ENCODE measurements at regions not wholly inside any gene's neighbourhood (a gene's known extent, or its start where the extent isn't known, plus 50 kb on each side); places are given as distances from the start of the nearest gene placed in this dataset.

GRCh38 chr22:48357196-48357595 is 1470.5 kb downstream of the BRD1 start:
- H3K9me3 ChIP-seq, result no peaks in the 10 kb centered on the region
- intact Hi-C loops (cut with DNase I), result no loop called here
- H3K36me3 ChIP-seq, result no peaks in the 10 kb centered on the region
- DNase-seq, result no peak
- WGBS, 2 donors, result 62 to 68% methylated on average over 7 to 8 of the region's 13 CpGs
- no peak for TF ChIP-seq POLR2A (IDR thresholded peaks at IDR 0.05)
- no peak for TF ChIP-seq CTCF (IDR thresholded peaks at IDR 0.05)
- H3K27me3 ChIP-seq, result peaks cover 0 to 62% (median 0%) of the 10 kb centered on the region in 4 donors
- no peak overlapping the region for H3K27ac ChIP-seq
- H3K4me3 ChIP-seq, result no peak overlapping the region
- H3K4me1 ChIP-seq, result no peaks in the 10 kb centered on the region

- H3K27me3 ChIP-seq, result peaks cover 0 to 66% (median 0%) of the 10 kb centered on the region in 4 donors
- intact Hi-C loops (cut with DNase I), result no loop called here
- no peaks in the 10 kb centered on the region for H3K36me3 ChIP-seq
- TF ChIP-seq POLR2A (IDR thresholded peaks at IDR 0.05), result no peak
- no peak for TF ChIP-seq CTCF (IDR thresholded peaks at IDR 0.05)
- H3K4me1 ChIP-seq, result no peaks in the 10 kb centered on the region
- H3K4me3 ChIP-seq, result no peak overlapping the region
- no peak overlapping the region for H3K27ac ChIP-seq
- H3K9me3 ChIP-seq, result no peaks in the 10 kb centered on the region
- WGBS, 2 donors, result 66 to 70% methylated on average over 5 of the region's 5 CpGs
- no peak for DNase-seq
Observed at GRCh38 chr22:48356731-48357130, 1470.9 kb downstream of the BRD1 start.

- no peaks in the 10 kb centered on the region for H3K4me1 ChIP-seq
- peaks cover 0 to 72% (median 0%) of the 10 kb centered on the region in 4 donors for H3K27me3 ChIP-seq
- H3K36me3 ChIP-seq, result no peaks in the 10 kb centered on the region
- no peak overlapping the region for H3K4me3 ChIP-seq
- H3K9me3 ChIP-seq, result no peaks in the 10 kb centered on the region
- H3K27ac ChIP-seq, result no peak overlapping the region
- TF ChIP-seq POLR2A (IDR thresholded peaks at IDR 0.05) (no peak), CTCF (IDR thresholded peaks at IDR 0.05) (no peak)
- WGBS, 2 donors, result 40 to 42% methylated on average over 5 of the region's 5 CpGs
- no peak for DNase-seq
- intact Hi-C loops (cut with DNase I), result no loop called here
Observed at GRCh38 chr22:48354096-48354495, 1473.6 kb downstream of the BRD1 start.

GRCh38 chr22:48353116-48353947 is 1474.3 kb downstream of the BRD1 start:
- Histone ChIP-seq H3K4me1 (no peaks in the 10 kb centered on the region), H3K4me3 (no peak overlapping the region), H3K36me3 (no peaks in the 10 kb centered on the region), H3K27ac (no peak overlapping the region), H3K9me3 (no peaks in the 10 kb centered on the region), H3K27me3 (peaks cover 0 to 69% (median 0%) of the 10 kb centered on the region in 4 donors)
- DNase-seq, result no peak
- WGBS, 2 donors, result 58 to 73% methylated on average over 10 to 12 of the region's 14 CpGs
- intact Hi-C loops (cut with DNase I), result no loop called here
- TF ChIP-seq CTCF (IDR thresholded peaks at IDR 0.05) (no peak), POLR2A (IDR thresholded peaks at IDR 0.05) (no peak)

GRCh38 chr22:48352086-48352911 is 1475.4 kb downstream of the BRD1 start:
- H3K27ac ChIP-seq, result no peak overlapping the region
- no peak for TF ChIP-seq CTCF (IDR thresholded peaks at IDR 0.05)
- TF ChIP-seq POLR2A (IDR thresholded peaks at IDR 0.05), result no peak
- 74 to 77% methylated on average over 10 to 14 of the region's 18 CpGs for WGBS, 2 donors
- intact Hi-C loops (cut with DNase I), result no loop called here
- no peaks in the 10 kb centered on the region for H3K4me1 ChIP-seq
- peaks cover 0 to 67% (median 0%) of the 10 kb centered on the region in 4 donors for H3K27me3 ChIP-seq
- H3K9me3 ChIP-seq, result no peaks in the 10 kb centered on the region
- no peaks in the 10 kb centered on the region for H3K36me3 ChIP-seq
- no peak for DNase-seq
- H3K4me3 ChIP-seq, result no peak overlapping the region

Data from esophagus squamous epithelium (tissue), 5 donors.